GM23338 (cell line): ENCODE measurements at regions not wholly inside any gene's neighbourhood (a gene's known extent, or its start where the extent isn't known, plus 50 kb on each side); places are given as distances from the start of the nearest gene placed in this dataset.

Experiments
- ATAC-seq: fragments of 200-7000 bp; cut with Tn5 transposase; 3 replicates; pipeline ENCODE4 v1.9.1; 2020
- DNase-seq: peaks from one replicate; pipeline ENCODE4 v3.0.0-alpha.2; 2015; ENCODE audit warnings: low spot score
- H2AFZ ChIP-seq: fragments of 200-600 bp; sonication (generic); 2 replicates; pipeline ENCODE4 v1.8.0; 2016; ENCODE audit warnings: antibody characterized with exemption, mild to moderate bottlenecking, moderate library complexity
- H3F3A ChIP-seq: fragments of 200-600 bp; sonication (generic); replicated peaks from 2 replicates; pipeline ENCODE4 v1.8.0; 2017; ENCODE audit warnings: antibody characterized with exemption, mixed run types, low read depth
- H3K27ac ChIP-seq: fragments of 200-600 bp; sonication (generic); 2 replicates; pipeline ENCODE4 v1.6.1; 2016; ENCODE audit warnings: low read depth
- H3K27me3 ChIP-seq: fragments of 200-600 bp; sonication (generic); 2 replicates; pipeline ENCODE4 v1.8.0; 2016; ENCODE audit warnings: mild to moderate bottlenecking, mixed run types, moderate library complexity; ENCODE audit not compliant: insufficient read depth
- H3K36me3 ChIP-seq: fragments of 200-600 bp; sonication (generic); 2 replicates; pipeline ENCODE4 v1.8.0; 2016; ENCODE audit warnings: mild to moderate bottlenecking; ENCODE audit not compliant: insufficient read depth
- H3K4me1 ChIP-seq: fragments of 200-600 bp; sonication (generic); 2 replicates; pipeline ENCODE4 v1.8.0; 2016; ENCODE audit warnings: mild to moderate bottlenecking, moderate library complexity; ENCODE audit not compliant: insufficient read depth
- H3K4me2 ChIP-seq: fragments of 200-600 bp; sonication (generic); 2 replicates; pipeline ENCODE4 v1.7.1; 2017; ENCODE audit warnings: mixed run types
- H3K4me3 ChIP-seq: fragments of 200-600 bp; sonication (generic); 2 replicates; pipeline ENCODE4 v1.6.1; 2016; ENCODE audit warnings: mixed run types
- H3K79me2 ChIP-seq: fragments of 200-600 bp; sonication (generic); replicated peaks from 2 replicates; pipeline ENCODE4 v1.8.0; 2017; ENCODE audit warnings: mild to moderate bottlenecking; ENCODE audit not compliant: insufficient read depth
- H3K9me2 ChIP-seq: fragments of 200-600 bp; sonication (generic); 2 replicates; pipeline ENCODE4 v1.8.0; 2017; ENCODE audit not compliant: insufficient read depth
- H4K20me1 ChIP-seq: fragments of 200-600 bp; sonication (generic); replicated peaks from 2 replicates; pipeline ENCODE4 v1.8.0; 2017; ENCODE audit warnings: mild to moderate bottlenecking; ENCODE audit not compliant: insufficient read depth
- H3K27ac Mint-ChIP-seq: 2 replicates; pipeline ENCODE4 v1.8.0; 2020; ENCODE audit warnings: inconsistent platforms, mild to moderate bottlenecking, moderate library complexity, mixed read lengths
- H3K27me3 Mint-ChIP-seq: 3 replicates; pipeline ENCODE4 v1.8.0; 2022; ENCODE audit warnings: low read depth, mild to moderate bottlenecking, moderate library complexity, mixed read lengths, inconsistent platforms; ENCODE audit not compliant: insufficient read depth, poor library complexity
- H3K36me3 Mint-ChIP-seq: 3 replicates; pipeline ENCODE4 v1.8.0; 2021; ENCODE audit warnings: low read depth, mild to moderate bottlenecking, inconsistent platforms, moderate library complexity, mixed read lengths
- H3K4me1 Mint-ChIP-seq: 3 replicates; pipeline ENCODE4 v1.8.0; 2020; ENCODE audit warnings: mild to moderate bottlenecking, inconsistent platforms, mixed read lengths
- H3K4me3 Mint-ChIP-seq: 3 replicates; pipeline ENCODE4 v1.8.0; 2021; ENCODE audit warnings: moderate library complexity, mild to moderate bottlenecking, inconsistent platforms, mixed read lengths
- H3K9me3 Mint-ChIP-seq: 3 replicates; pipeline ENCODE4 v1.8.0; 2020; ENCODE audit warnings: moderate library complexity, mild to moderate bottlenecking, inconsistent platforms, mixed read lengths
- CREB1 ChIP-seq: fragments of 250-450 bp; sonication (Bioruptor Pico); IDR thresholded peaks from 2 replicates; pipeline ENCODE4 v1.5.0; 2020; ENCODE audit warnings: low read depth, mild to moderate bottlenecking, moderate library complexity
- ETS1 ChIP-seq: IDR thresholded peaks from 2 replicates; pipeline ENCODE4 v1.6.1; 2016; ENCODE audit warnings: antibody characterized with exemption
- EZH2 ChIP-seq: fragments of 200-600 bp; sonication (generic); IDR thresholded peaks from one replicate; pipeline ENCODE4 v1.8.0; 2017; ENCODE audit warnings: antibody characterized with exemption, mild to moderate bottlenecking, low read depth; ENCODE audit not compliant: unreplicated experiment
- EZH2phosphoT487 ChIP-seq: fragments of 200-600 bp; sonication (generic); IDR thresholded peaks from one replicate; pipeline ENCODE4 v1.8.1; 2018; ENCODE audit warnings: antibody characterized with exemption; ENCODE audit not compliant: unreplicated experiment
- JUNB ChIP-seq: IDR thresholded peaks from one replicate; pipeline ENCODE4 v1.6.1; 2016; ENCODE audit warnings: antibody characterized with exemption; ENCODE audit not compliant: unreplicated experiment
- NANOG ChIP-seq: IDR thresholded peaks from 2 replicates; pipeline ENCODE4 v1.6.1; 2016; ENCODE audit warnings: antibody characterized with exemption, borderline replicate concordance
- POLR2AphosphoS5 ChIP-seq: IDR thresholded peaks from 2 replicates; pipeline ENCODE4 v1.6.1; 2016; ENCODE audit warnings: antibody characterized with exemption, low read depth
- STAT1 ChIP-seq: IDR thresholded peaks from one replicate; pipeline ENCODE4 v1.6.1; 2016; ENCODE audit warnings: antibody characterized with exemption; ENCODE audit not compliant: unreplicated experiment
- ZNF114 ChIP-seq: fragments of 250-450 bp; sonication (Bioruptor Pico); IDR thresholded peaks from 2 replicates; pipeline ENCODE4 v1.5.0; 2020; ENCODE audit warnings: mild to moderate bottlenecking, moderate library complexity
- ZNF331 ChIP-seq: fragments of 250-450 bp; sonication (Bioruptor Pico); IDR thresholded peaks from 2 replicates; pipeline ENCODE4 v1.5.0; 2020; ENCODE audit warnings: low read depth, mild to moderate bottlenecking, moderate library complexity
- TF ChIP-seq, protein P1 (sequence below): IDR thresholded peaks from one replicate; pipeline ENCODE4 v1.6.1; 2018; ENCODE audit warnings: antibody characterized with exemption; ENCODE audit not compliant: unreplicated experiment
- TF ChIP-seq, protein P2 (sequence below), 2 experiments: fragments of 200-600 bp in 1 of 2; sonication (generic) in 1 of 2; conservative IDR thresholded peaks; 2 replicates each; pipeline versions ENCODE4 v1.5.1 to v1.6.1; 2016 to 2017; ENCODE audit warnings: antibody characterized with exemption in 2 of 2, low read depth in 2 of 2, mild to moderate bottlenecking in 2 of 2, moderate library complexity in 1 of 2
- TF ChIP-seq, protein P3 (sequence below): fragments of 250-450 bp; sonication (Bioruptor Pico); IDR thresholded peaks from 2 replicates; pipeline ENCODE4 v1.5.0; 2020; ENCODE audit warnings: mild to moderate bottlenecking, moderate library complexity

DNA sequence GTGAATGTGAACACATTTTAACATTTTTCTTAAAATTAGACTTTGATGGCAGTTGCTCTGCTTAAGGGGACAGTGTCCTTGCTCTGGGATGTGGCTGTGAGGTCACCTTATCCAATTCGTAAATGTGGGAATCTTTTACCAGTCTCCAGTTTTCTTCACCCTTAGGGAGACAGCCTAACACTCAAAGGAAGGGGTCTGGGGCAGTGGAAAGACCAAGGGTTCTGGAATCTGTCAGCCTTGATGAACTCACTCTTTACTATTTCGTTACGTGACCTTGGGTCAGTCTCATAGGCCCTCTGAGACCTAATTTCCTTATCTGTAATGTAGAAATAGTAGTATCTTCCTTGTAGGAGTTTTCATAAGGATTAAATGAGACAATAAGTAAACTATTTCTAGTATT lies 245.6 kb upstream of the ATP2B1 start:
- TF ChIP-seq, protein P1, sequence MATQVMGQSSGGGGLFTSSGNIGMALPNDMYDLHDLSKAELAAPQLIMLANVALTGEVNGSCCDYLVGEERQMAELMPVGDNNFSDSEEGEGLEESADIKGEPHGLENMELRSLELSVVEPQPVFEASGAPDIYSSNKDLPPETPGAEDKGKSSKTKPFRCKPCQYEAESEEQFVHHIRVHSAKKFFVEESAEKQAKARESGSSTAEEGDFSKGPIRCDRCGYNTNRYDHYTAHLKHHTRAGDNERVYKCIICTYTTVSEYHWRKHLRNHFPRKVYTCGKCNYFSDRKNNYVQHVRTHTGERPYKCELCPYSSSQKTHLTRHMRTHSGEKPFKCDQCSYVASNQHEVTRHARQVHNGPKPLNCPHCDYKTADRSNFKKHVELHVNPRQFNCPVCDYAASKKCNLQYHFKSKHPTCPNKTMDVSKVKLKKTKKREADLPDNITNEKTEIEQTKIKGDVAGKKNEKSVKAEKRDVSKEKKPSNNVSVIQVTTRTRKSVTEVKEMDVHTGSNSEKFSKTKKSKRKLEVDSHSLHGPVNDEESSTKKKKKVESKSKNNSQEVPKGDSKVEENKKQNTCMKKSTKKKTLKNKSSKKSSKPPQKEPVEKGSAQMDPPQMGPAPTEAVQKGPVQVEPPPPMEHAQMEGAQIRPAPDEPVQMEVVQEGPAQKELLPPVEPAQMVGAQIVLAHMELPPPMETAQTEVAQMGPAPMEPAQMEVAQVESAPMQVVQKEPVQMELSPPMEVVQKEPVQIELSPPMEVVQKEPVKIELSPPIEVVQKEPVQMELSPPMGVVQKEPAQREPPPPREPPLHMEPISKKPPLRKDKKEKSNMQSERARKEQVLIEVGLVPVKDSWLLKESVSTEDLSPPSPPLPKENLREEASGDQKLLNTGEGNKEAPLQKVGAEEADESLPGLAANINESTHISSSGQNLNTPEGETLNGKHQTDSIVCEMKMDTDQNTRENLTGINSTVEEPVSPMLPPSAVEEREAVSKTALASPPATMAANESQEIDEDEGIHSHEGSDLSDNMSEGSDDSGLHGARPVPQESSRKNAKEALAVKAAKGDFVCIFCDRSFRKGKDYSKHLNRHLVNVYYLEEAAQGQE, result no peak
- no peak for TF ChIP-seq CREB1 (CRISPR knock-in tag)
- TF ChIP-seq EZH2phosphoT487, result no peak
- TF ChIP-seq, protein P2, sequence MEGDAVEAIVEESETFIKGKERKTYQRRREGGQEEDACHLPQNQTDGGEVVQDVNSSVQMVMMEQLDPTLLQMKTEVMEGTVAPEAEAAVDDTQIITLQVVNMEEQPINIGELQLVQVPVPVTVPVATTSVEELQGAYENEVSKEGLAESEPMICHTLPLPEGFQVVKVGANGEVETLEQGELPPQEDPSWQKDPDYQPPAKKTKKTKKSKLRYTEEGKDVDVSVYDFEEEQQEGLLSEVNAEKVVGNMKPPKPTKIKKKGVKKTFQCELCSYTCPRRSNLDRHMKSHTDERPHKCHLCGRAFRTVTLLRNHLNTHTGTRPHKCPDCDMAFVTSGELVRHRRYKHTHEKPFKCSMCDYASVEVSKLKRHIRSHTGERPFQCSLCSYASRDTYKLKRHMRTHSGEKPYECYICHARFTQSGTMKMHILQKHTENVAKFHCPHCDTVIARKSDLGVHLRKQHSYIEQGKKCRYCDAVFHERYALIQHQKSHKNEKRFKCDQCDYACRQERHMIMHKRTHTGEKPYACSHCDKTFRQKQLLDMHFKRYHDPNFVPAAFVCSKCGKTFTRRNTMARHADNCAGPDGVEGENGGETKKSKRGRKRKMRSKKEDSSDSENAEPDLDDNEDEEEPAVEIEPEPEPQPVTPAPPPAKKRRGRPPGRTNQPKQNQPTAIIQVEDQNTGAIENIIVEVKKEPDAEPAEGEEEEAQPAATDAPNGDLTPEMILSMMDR (conservative IDR thresholded peaks at IDR 0.05; ENCODE audit: low read depth in 2 of 2), result no peak
- TF ChIP-seq JUNB, result no peak
- TF ChIP-seq EZH2, result no peak
- TF ChIP-seq POLR2AphosphoS5, result no peak
- no peak for TF ChIP-seq ZNF331 (CRISPR knock-in tag)
- no peak for TF ChIP-seq ZNF114 (CRISPR knock-in tag)
- no peak for TF ChIP-seq ETS1
- TF ChIP-seq, protein P3, sequence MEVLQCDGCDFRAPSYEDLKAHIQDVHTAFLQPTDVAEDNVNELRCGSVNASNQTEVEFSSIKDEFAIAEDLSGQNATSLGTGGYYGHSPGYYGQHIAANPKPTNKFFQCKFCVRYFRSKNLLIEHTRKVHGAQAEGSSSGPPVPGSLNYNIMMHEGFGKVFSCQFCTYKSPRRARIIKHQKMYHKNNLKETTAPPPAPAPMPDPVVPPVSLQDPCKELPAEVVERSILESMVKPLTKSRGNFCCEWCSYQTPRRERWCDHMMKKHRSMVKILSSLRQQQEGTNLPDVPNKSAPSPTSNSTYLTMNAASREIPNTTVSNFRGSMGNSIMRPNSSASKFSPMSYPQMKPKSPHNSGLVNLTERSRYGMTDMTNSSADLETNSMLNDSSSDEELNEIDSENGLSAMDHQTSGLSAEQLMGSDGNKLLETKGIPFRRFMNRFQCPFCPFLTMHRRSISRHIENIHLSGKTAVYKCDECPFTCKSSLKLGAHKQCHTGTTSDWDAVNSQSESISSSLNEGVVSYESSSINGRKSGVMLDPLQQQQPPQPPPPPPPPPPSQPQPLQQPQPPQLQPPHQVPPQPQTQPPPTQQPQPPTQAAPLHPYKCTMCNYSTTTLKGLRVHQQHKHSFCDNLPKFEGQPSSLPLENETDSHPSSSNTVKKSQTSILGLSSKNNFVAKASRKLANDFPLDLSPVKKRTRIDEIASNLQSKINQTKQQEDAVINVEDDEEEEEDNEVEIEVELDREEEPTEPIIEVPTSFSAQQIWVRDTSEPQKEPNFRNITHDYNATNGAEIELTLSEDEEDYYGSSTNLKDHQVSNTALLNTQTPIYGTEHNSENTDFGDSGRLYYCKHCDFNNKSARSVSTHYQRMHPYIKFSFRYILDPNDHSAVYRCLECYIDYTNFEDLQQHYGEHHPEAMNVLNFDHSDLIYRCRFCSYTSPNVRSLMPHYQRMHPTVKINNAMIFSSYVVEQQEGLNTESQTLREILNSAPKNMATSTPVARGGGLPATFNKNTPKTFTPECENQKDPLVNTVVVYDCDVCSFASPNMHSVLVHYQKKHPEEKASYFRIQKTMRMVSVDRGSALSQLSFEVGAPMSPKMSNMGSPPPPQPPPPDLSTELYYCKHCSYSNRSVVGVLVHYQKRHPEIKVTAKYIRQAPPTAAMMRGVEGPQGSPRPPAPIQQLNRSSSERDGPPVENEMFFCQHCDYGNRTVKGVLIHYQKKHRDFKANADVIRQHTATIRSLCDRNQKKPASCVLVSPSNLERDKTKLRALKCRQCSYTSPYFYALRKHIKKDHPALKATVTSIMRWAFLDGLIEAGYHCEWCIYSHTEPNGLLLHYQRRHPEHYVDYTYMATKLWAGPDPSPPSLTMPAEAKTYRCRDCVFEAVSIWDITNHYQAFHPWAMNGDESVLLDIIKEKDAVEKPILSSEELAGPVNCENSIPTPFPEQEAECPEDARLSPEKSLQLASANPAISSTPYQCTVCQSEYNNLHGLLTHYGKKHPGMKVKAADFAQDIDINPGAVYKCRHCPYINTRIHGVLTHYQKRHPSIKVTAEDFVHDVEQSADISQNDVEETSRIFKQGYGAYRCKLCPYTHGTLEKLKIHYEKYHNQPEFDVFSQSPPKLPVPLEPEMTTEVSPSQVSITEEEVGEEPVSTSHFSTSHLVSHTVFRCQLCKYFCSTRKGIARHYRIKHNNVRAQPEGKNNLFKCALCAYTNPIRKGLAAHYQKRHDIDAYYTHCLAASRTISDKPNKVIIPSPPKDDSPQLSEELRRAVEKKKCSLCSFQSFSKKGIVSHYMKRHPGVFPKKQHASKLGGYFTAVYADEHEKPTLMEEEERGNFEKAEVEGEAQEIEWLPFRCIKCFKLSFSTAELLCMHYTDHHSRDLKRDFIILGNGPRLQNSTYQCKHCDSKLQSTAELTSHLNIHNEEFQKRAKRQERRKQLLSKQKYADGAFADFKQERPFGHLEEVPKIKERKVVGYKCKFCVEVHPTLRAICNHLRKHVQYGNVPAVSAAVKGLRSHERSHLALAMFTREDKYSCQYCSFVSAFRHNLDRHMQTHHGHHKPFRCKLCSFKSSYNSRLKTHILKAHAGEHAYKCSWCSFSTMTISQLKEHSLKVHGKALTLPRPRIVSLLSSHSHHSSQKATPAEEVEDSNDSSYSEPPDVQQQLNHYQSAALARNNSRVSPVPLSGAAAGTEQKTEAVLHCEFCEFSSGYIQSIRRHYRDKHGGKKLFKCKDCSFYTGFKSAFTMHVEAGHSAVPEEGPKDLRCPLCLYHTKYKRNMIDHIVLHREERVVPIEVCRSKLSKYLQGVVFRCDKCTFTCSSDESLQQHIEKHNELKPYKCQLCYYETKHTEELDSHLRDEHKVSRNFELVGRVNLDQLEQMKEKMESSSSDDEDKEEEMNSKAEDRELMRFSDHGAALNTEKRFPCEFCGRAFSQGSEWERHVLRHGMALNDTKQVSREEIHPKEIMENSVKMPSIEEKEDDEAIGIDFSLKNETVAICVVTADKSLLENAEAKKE (CRISPR knock-in tag), result no peak
- no peak for TF ChIP-seq NANOG
- no peak for TF ChIP-seq STAT1
- Histone ChIP-seq H3K4me3 (no peak overlapping the region), H3K4me2 (no peak overlapping the region), H3K79me2 (no peaks in the 10 kb centered on the region), H3K27ac (no peak overlapping the region), H3K36me3 (no peaks in the 10 kb centered on the region), H3K9me2 (no peaks in the 10 kb centered on the region), H4K20me1 (no peaks in the 10 kb centered on the region), H3F3A (no peaks in the 10 kb centered on the region), H3K27me3 (no peaks in the 10 kb centered on the region), H2AFZ (no peak overlapping the region; the same call in 1 of the 2 replicates), H3K4me1 (0 out of 2 replicates have a peak, but pooled peaks cover under 1% of the 10 kb centered on the region)
- no peak overlapping the region for H3K4me3 Mint-ChIP-seq
- H3K4me1 Mint-ChIP-seq, result peaks cover 5% of the 10 kb centered on the region; the same call in 2 of the 3 replicates
- H3K9me3 Mint-ChIP-seq, result no peaks in the 10 kb centered on the region
- ATAC-seq, result no peak
- no peak overlapping the region for H3K27ac Mint-ChIP-seq
- H3K27me3 Mint-ChIP-seq, result peaks cover 2% of the 10 kb centered on the region
- DNase-seq, result no peak
- H3K36me3 Mint-ChIP-seq, result no peaks in the 10 kb centered on the region
